ENCODE measurements at regions not wholly inside any gene's neighbourhood (a gene's known extent, or its start where the extent isn't known, plus 50 kb on each side); places are given as distances from the start of the nearest gene placed in this dataset.

DNA sequence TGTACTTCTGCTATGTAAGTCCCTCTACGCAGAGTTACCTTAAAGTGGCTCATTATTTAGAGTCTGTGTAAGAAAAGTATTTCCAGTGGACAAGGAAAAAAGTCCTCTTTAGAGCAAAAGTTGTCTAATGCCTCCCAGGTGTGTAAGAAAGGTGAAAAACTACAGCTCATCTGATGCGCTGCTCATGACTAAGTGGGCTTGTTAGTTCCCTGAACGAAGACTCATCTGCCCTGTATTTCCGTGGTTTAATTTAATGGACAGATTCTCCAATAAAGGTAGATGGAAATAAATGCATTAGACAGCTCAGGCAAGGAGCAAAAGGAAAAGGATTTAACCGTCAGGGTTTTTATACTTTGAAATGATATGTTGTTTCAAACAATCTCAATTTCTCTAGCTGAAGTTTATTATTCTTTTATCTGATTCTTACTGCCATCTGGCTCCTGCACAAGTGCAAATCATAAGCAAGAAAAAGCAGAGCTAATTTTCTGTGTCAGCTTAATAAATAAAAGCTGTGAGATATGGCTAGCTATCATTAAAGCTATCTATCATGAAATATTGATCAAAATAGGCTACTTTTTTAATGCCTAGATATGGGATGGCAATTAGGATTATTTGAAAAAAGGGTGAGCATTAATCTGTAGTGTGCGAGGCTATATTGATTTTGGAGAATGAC is 73.7 kb upstream of the PCDH9 start:
- Histone ChIP-seq H3K4me1 (ENCODE audit: control insufficient read depth in 1 of 2, low read depth in 2 of 2) (no peaks in the 10 kb centered on the region), H3K27me3 (replicated peaks; ENCODE audit: insufficient read depth) (no peaks in the 10 kb centered on the region), H3K9me3 (no peaks in the 10 kb centered on the region), H3K4me3 (no peak overlapping the region), H3K36me3 (no peaks in the 10 kb centered on the region), H3K27ac (no peak overlapping the region)
- TF ChIP-seq, protein P1, sequence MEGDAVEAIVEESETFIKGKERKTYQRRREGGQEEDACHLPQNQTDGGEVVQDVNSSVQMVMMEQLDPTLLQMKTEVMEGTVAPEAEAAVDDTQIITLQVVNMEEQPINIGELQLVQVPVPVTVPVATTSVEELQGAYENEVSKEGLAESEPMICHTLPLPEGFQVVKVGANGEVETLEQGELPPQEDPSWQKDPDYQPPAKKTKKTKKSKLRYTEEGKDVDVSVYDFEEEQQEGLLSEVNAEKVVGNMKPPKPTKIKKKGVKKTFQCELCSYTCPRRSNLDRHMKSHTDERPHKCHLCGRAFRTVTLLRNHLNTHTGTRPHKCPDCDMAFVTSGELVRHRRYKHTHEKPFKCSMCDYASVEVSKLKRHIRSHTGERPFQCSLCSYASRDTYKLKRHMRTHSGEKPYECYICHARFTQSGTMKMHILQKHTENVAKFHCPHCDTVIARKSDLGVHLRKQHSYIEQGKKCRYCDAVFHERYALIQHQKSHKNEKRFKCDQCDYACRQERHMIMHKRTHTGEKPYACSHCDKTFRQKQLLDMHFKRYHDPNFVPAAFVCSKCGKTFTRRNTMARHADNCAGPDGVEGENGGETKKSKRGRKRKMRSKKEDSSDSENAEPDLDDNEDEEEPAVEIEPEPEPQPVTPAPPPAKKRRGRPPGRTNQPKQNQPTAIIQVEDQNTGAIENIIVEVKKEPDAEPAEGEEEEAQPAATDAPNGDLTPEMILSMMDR (IDR thresholded peaks at IDR 0.05): no peak
- ATAC-seq (ENCODE audit: insufficient number of reproducible peaks, low FRiP score, low read depth): no peak
- no peak for DNase-seq (ENCODE audit: low spot score)

DNA sequence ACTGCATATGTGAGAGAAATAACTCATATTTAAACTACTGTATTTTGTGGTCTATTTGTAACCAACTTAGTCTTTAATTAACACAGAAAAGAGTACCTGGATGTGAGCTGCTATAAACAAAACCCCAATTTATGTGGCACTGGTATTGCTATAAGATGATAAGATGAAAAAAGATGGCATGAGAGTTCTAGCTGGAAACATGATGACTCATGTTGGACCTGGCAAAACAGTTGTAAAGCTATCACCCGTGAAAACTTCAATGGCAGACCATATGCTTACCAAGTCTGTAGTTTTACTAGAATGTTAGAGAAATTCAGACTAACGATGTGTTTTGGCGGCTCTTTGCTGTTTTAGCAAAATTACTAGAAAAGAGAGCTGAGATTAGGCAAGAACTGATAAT is 69.6 kb upstream of the PCDH9 start:
- Histone ChIP-seq H3K9me3 (no peaks in the 10 kb centered on the region), H3K27ac (no peak overlapping the region), H3K4me1 (ENCODE audit: control insufficient read depth in 1 of 2, low read depth in 2 of 2) (no peaks in the 10 kb centered on the region), H3K27me3 (replicated peaks; ENCODE audit: insufficient read depth) (no peaks in the 10 kb centered on the region), H3K4me3 (no peak overlapping the region), H3K36me3 (no peaks in the 10 kb centered on the region)
- TF ChIP-seq, protein P1 (IDR thresholded peaks at IDR 0.05): no peak
- DNase-seq (ENCODE audit: low spot score) (no peak), ATAC-seq (ENCODE audit: insufficient number of reproducible peaks, low FRiP score, low read depth) (no peak)

DNA sequence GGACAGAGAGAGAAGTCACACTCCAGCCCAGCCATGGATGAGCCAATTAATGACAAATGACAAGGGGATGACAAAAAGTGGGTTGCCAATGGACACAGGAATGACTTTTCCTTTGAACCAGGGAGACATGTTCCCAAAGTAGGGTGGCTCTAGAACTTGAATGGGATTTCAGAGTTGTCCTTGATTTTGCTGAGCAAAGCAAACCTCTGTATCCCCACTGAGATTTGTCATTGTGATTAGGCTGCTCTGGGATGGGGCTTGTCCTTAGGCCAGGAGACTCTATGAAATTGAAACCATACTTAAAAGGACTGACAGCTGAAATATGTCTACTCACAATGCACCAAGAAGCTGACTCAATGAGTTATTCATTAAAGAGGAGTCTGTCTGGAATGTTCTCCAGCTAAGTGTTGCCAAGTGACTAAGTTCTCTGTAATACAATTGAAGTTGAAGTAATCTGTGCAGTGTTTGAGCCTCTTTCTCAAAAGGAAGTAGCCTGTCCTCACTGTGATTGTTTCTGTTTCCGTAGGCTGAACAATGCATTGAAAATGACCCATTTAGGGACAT is 69.0 kb upstream of the PCDH9 start:
- H3K9me3 ChIP-seq: no peaks in the 10 kb centered on the region
- H3K36me3 ChIP-seq: no peaks in the 10 kb centered on the region
- TF ChIP-seq, protein P1 (IDR thresholded peaks at IDR 0.05): no peak
- ATAC-seq (ENCODE audit: insufficient number of reproducible peaks, low FRiP score, low read depth) (no peak), DNase-seq (ENCODE audit: low spot score) (no peak)
- no peaks in the 10 kb centered on the region for H3K4me1 ChIP-seq (ENCODE audit: control insufficient read depth in 1 of 2, low read depth in 2 of 2)
- no peaks in the 10 kb centered on the region for H3K27me3 ChIP-seq (replicated peaks; ENCODE audit: insufficient read depth)
- H3K4me3 ChIP-seq: no peak overlapping the region
- H3K27ac ChIP-seq: no peak overlapping the region

DNA sequence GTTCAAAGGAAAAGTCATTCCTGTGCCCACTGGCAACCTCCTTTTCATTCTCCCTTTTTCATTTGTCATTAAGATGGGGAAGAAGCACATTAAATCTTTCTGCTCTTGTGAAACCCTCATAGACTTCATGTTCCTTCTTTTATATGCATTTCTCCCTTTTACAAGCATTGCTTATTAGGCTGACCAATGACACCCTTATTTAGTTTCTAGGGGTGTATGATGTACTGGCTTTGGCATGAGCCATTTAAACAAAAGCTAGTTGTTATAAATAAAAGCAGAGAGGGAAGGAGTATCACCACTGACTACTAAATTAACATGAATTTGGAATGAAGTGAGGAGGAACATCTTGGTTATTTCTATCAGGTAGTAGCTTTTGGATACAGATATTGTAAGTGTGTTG is 68.2 kb upstream of the PCDH9 start:
- Histone ChIP-seq H3K27ac (no peak overlapping the region), H3K27me3 (replicated peaks; ENCODE audit: insufficient read depth) (no peaks in the 10 kb centered on the region), H3K4me1 (ENCODE audit: control insufficient read depth in 1 of 2, low read depth in 2 of 2) (no peaks in the 10 kb centered on the region), H3K4me3 (no peak overlapping the region), H3K9me3 (no peaks in the 10 kb centered on the region), H3K36me3 (no peaks in the 10 kb centered on the region)
- TF ChIP-seq, protein P1 (IDR thresholded peaks at IDR 0.05): no peak
- ATAC-seq (ENCODE audit: insufficient number of reproducible peaks, low FRiP score, low read depth) (no peak), DNase-seq (ENCODE audit: low spot score) (no peak)

DNA sequence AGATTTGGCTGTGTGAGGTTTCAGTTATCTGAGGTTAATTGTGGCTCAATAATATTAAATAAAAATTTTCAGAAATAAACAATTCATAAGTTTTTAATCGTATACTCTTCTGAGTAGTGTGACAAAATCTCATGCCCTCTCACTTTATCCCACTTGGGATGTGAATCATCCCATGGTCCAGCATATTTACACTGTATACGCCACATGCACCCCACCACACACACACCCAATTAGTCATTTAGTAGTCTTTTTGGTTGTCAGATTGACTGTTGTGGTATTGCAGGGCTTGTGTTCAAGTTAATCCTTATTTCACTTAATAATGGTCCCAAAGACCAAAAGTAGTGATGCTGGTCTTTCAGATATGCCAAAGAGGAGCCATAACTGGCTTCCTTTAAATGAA is 66.4 kb upstream of the PCDH9 start:
- Histone ChIP-seq H3K27ac (no peak overlapping the region), H3K9me3 (no peaks in the 10 kb centered on the region), H3K4me3 (no peak overlapping the region), H3K27me3 (replicated peaks; ENCODE audit: insufficient read depth) (no peaks in the 10 kb centered on the region), H3K4me1 (ENCODE audit: control insufficient read depth in 1 of 2, low read depth in 2 of 2) (no peaks in the 10 kb centered on the region), H3K36me3 (no peaks in the 10 kb centered on the region)
- DNase-seq (ENCODE audit: low spot score) (no peak), ATAC-seq (ENCODE audit: insufficient number of reproducible peaks, low FRiP score, low read depth) (no peak)
- TF ChIP-seq, protein P1 (IDR thresholded peaks at IDR 0.05): no peak
